GM23338 (cell line): ENCODE measurements at regions not wholly inside any gene's neighbourhood (a gene's known extent, or its start where the extent isn't known, plus 50 kb on each side); places are given as distances from the start of the nearest gene placed in this dataset.

Experiments
- CTCF ChIP-seq, 2 experiments: fragments of 200-600 bp in 1 of 2; sonication (generic) in 1 of 2; conservative IDR thresholded peaks; 2 replicates each; pipeline versions ENCODE4 v1.5.1 to v1.6.1; 2016 to 2017; ENCODE audit warnings: antibody characterized with exemption in 2 of 2, low read depth in 2 of 2, mild to moderate bottlenecking in 2 of 2, moderate library complexity in 1 of 2
- EZH2 ChIP-seq: fragments of 200-600 bp; sonication (generic); IDR thresholded peaks from one replicate; pipeline ENCODE4 v1.8.0; 2017; ENCODE audit warnings: antibody characterized with exemption, mild to moderate bottlenecking, low read depth; ENCODE audit not compliant: unreplicated experiment
- EZH2phosphoT487 ChIP-seq: fragments of 200-600 bp; sonication (generic); IDR thresholded peaks from one replicate; pipeline ENCODE4 v1.8.1; 2018; ENCODE audit warnings: antibody characterized with exemption; ENCODE audit not compliant: unreplicated experiment
- JUNB ChIP-seq: IDR thresholded peaks from one replicate; pipeline ENCODE4 v1.6.1; 2016; ENCODE audit warnings: antibody characterized with exemption; ENCODE audit not compliant: unreplicated experiment
- NANOG ChIP-seq: IDR thresholded peaks from 2 replicates; pipeline ENCODE4 v1.6.1; 2016; ENCODE audit warnings: antibody characterized with exemption, borderline replicate concordance
- POLR2AphosphoS5 ChIP-seq: IDR thresholded peaks from 2 replicates; pipeline ENCODE4 v1.6.1; 2016; ENCODE audit warnings: antibody characterized with exemption, low read depth
- TF ChIP-seq, protein P1 (sequence below): IDR thresholded peaks from one replicate; pipeline ENCODE4 v1.6.1; 2018; ENCODE audit warnings: antibody characterized with exemption; ENCODE audit not compliant: unreplicated experiment

DNA sequence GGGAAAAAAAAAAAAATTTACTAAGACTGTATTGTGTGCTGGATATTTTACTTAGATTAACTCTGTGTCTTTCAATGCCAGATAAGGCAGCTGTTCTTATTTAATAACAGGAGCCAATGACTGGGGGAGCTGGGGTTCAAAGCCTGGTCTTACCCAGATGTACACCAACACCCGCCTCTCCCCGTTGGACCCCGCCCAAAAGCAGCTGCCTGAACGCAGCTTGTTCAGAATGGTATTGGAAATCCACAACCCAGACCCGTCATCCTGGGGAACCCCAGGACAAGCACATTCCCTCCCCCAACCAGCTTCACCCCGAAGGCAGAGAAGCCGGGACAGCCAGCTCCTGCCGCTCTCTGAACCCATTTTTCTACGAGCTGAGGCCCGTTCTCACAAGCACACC lies 113.6 kb upstream of the TMPRSS2 start:
- no peak for TF ChIP-seq CTCF (conservative IDR thresholded peaks at IDR 0.05; ENCODE audit: low read depth in 2 of 2)
- TF ChIP-seq POLR2AphosphoS5, result no peak
- TF ChIP-seq EZH2, result no peak
- no peak for TF ChIP-seq JUNB
- no peak for TF ChIP-seq EZH2phosphoT487
- TF ChIP-seq NANOG, result no peak
- TF ChIP-seq, protein P1, sequence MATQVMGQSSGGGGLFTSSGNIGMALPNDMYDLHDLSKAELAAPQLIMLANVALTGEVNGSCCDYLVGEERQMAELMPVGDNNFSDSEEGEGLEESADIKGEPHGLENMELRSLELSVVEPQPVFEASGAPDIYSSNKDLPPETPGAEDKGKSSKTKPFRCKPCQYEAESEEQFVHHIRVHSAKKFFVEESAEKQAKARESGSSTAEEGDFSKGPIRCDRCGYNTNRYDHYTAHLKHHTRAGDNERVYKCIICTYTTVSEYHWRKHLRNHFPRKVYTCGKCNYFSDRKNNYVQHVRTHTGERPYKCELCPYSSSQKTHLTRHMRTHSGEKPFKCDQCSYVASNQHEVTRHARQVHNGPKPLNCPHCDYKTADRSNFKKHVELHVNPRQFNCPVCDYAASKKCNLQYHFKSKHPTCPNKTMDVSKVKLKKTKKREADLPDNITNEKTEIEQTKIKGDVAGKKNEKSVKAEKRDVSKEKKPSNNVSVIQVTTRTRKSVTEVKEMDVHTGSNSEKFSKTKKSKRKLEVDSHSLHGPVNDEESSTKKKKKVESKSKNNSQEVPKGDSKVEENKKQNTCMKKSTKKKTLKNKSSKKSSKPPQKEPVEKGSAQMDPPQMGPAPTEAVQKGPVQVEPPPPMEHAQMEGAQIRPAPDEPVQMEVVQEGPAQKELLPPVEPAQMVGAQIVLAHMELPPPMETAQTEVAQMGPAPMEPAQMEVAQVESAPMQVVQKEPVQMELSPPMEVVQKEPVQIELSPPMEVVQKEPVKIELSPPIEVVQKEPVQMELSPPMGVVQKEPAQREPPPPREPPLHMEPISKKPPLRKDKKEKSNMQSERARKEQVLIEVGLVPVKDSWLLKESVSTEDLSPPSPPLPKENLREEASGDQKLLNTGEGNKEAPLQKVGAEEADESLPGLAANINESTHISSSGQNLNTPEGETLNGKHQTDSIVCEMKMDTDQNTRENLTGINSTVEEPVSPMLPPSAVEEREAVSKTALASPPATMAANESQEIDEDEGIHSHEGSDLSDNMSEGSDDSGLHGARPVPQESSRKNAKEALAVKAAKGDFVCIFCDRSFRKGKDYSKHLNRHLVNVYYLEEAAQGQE, result no peak
